Nucleus accumbens (tissue), 56 donors: ENCODE measurements at regions not wholly inside any gene's neighbourhood (a gene's known extent, or its start where the extent isn't known, plus 50 kb on each side); places are given as distances from the start of the nearest gene placed in this dataset.
"Not testable (repeated sequence)": the region's sequence is repeated elsewhere in the genome, so short reads cannot be mapped to it uniquely, and the experiment has no call there.

Experiments
- DNase-seq, 56 donors: peaks; one replicate each; lab custom pipeline; 2025; lab: John Stamatoyannopoulos, UW

GRCh38 chr3:110575702-110576101 is 495.9 kb upstream of the NECTIN3 start:
- no peak for DNase-seq

- DNase-seq = no peak
Measured at GRCh38 chr3:110576960-110577359, 494.7 kb upstream of the NECTIN3 start.

- DNase-seq = no peak
Measured at GRCh38 chr3:110577854-110578253, 493.8 kb upstream of the NECTIN3 start.

GRCh38 chr3:110579840-110580550 is 491.6 kb upstream of the NECTIN3 start:
- DNase-seq = no peak

GRCh38 chr3:110583373-110583935 is 488.2 kb upstream of the NECTIN3 start:
- DNase-seq = no peak

- no peak for DNase-seq
Measured at GRCh38 chr3:110588906-110589305, 482.7 kb upstream of the NECTIN3 start.

GRCh38 chr3:110589341-110589740 is 482.3 kb upstream of the NECTIN3 start:
- DNase-seq = no peak

GRCh38 chr3:110593749-110594148 is 477.9 kb upstream of the NECTIN3 start:
- DNase-seq = no peak

- no peak for DNase-seq
Measured at GRCh38 chr3:110598847-110599490, 472.6 kb upstream of the NECTIN3 start.

- DNase-seq = no peak
Measured at GRCh38 chr3:110608566-110608965, 463.1 kb upstream of the NECTIN3 start.

GRCh38 chr3:110612045-110612444 is 459.6 kb upstream of the NECTIN3 start:
- no peak for DNase-seq

GRCh38 chr3:110614186-110614585 is 457.4 kb upstream of the NECTIN3 start:
- DNase-seq = no peak

- no peak for DNase-seq
Measured at GRCh38 chr3:110615454-110615853, 456.2 kb upstream of the NECTIN3 start.

GRCh38 chr3:110618512-110619226 is 452.9 kb upstream of the NECTIN3 start:
- DNase-seq = no peak

GRCh38 chr3:110620118-110620517 is 451.5 kb upstream of the NECTIN3 start:
- no peak for DNase-seq

- DNase-seq = no peak
Measured at GRCh38 chr3:110623571-110623970, 448.0 kb upstream of the NECTIN3 start.

GRCh38 chr3:110624576-110624975 is 447.0 kb upstream of the NECTIN3 start:
- no peak for DNase-seq

GRCh38 chr3:110625201-110625747 is 446.3 kb upstream of the NECTIN3 start:
- no peak for DNase-seq

- DNase-seq = not testable (repeated sequence)
Measured at GRCh38 chr3:110626652-110627111, 444.9 kb upstream of the NECTIN3 start.

GRCh38 chr3:110628650-110629301 is 442.8 kb upstream of the NECTIN3 start:
- DNase-seq = no peak
